Prostate gland (tissue), 2 donors: ENCODE measurements at regions not wholly inside any gene's neighbourhood (a gene's known extent, or its start where the extent isn't known, plus 50 kb on each side); places are given as distances from the start of the nearest gene placed in this dataset.

Source experiments
- DNase-seq: peaks from one replicate; pipeline ENCODE4 v3.0.0-alpha.2; 2019; ENCODE audit warnings: low spot score
- H3K27ac ChIP-seq, 2 donors: fragments of 200-600 bp; sonication (generic); 2 replicates each; pipeline ENCODE4 v1.5.1; 2017 to 2019
- H3K27me3 ChIP-seq: fragments of 200-600 bp; sonication (generic); replicated peaks from 2 replicates; pipeline ENCODE4 v1.5.1; 2019; ENCODE audit not compliant: insufficient read depth
- H3K36me3 ChIP-seq, 2 donors: fragments of 200-600 bp; sonication (generic); 1 replicate in 1 of 2; 2 replicates in 1 of 2; pipeline versions ENCODE4 v1.5.1 to v1.8.1; 2017 to 2019
- H3K4me1 ChIP-seq: fragments of 200-600 bp; sonication (generic); replicated peaks from 2 replicates; pipeline ENCODE4 v1.5.1; 2019
- H3K4me3 ChIP-seq, 2 donors: fragments of 200-600 bp; sonication (generic); 2 replicates each; pipeline ENCODE4 v1.5.1; 2017 to 2019
- H3K9me3 ChIP-seq: fragments of 200-600 bp; sonication (generic); 2 replicates; pipeline ENCODE4 v1.5.1; 2017
- POLR2A ChIP-seq: fragments of 450-650 bp; IDR thresholded peaks from one replicate; pipeline ENCODE4 v1.6.1; 2016; ENCODE audit warnings: antibody characterized with exemption, mild to moderate bottlenecking
- POLR2AphosphoS5 ChIP-seq: sonication (generic); formaldehyde crosslinking; IDR thresholded peaks from one replicate; pipeline ENCODE4 v1.6.1; 2017; ENCODE audit warnings: antibody characterized with exemption
- WGBS: methylation state at CpG from one replicate; pipeline ENCODE4 v1.1.5; 2018; 5-methylcytosine and 5-hydroxymethylcytosine counted together
- intact Hi-C: fragments of 100-400 bp; cut with DNase I; formaldehyde crosslinking; loops from one replicate; pipeline ENCODE4 v1.14.2; 2022
- TF ChIP-seq, protein P1 (sequence below), 4 experiments: fragments of 200-600 bp in 2 of 4; fragments of 450-650 bp in 2 of 4; sonication (generic) in 2 of 4; IDR thresholded peaks; 1 replicate in 3 of 4; 2 replicates in 1 of 4; pipeline ENCODE4 v1.5.1; 2016 to 2019; ENCODE audit warnings: antibody characterized with exemption in 4 of 4, mild to moderate bottlenecking in 2 of 4, moderate library complexity in 2 of 4

DNA sequence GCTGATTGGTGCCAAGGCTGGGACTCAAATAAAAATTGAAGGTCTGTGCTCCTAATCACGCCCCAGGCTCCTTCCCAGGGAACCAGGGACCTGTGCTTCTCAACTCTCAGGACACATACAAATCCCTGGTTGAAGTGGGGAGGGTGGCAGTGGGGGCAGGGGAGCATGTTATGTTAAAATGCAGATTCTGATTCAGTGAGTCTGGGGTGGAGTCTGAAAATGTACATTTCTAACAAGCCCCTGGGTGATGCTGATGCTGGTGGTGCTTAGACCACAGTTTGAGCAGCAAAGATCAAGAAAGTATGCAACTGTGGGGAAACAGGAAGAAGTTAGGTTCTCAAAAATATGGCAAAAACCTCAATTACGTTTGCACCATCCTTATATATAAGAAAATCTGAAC lies 236.5 kb downstream of the MAGEB17 start:
- DNase-seq: no peak
- intact Hi-C loops: no loop called here
- H3K9me3 ChIP-seq: no peaks in the 10 kb centered on the region
- H3K27me3 ChIP-seq: no peaks in the 10 kb centered on the region
- TF ChIP-seq, protein P1, sequence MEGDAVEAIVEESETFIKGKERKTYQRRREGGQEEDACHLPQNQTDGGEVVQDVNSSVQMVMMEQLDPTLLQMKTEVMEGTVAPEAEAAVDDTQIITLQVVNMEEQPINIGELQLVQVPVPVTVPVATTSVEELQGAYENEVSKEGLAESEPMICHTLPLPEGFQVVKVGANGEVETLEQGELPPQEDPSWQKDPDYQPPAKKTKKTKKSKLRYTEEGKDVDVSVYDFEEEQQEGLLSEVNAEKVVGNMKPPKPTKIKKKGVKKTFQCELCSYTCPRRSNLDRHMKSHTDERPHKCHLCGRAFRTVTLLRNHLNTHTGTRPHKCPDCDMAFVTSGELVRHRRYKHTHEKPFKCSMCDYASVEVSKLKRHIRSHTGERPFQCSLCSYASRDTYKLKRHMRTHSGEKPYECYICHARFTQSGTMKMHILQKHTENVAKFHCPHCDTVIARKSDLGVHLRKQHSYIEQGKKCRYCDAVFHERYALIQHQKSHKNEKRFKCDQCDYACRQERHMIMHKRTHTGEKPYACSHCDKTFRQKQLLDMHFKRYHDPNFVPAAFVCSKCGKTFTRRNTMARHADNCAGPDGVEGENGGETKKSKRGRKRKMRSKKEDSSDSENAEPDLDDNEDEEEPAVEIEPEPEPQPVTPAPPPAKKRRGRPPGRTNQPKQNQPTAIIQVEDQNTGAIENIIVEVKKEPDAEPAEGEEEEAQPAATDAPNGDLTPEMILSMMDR (IDR thresholded peaks at IDR 0.05): no peak
- no peak for TF ChIP-seq POLR2A
- no peak for TF ChIP-seq POLR2AphosphoS5
- 81% methylated on average over 2 of the region's 2 CpGs for WGBS
- H3K4me3 ChIP-seq: no peak overlapping the region
- no peak overlapping the region for H3K27ac ChIP-seq
- H3K36me3 ChIP-seq: no peaks in the 10 kb centered on the region
- H3K4me1 ChIP-seq: no peaks in the 10 kb centered on the region

DNA sequence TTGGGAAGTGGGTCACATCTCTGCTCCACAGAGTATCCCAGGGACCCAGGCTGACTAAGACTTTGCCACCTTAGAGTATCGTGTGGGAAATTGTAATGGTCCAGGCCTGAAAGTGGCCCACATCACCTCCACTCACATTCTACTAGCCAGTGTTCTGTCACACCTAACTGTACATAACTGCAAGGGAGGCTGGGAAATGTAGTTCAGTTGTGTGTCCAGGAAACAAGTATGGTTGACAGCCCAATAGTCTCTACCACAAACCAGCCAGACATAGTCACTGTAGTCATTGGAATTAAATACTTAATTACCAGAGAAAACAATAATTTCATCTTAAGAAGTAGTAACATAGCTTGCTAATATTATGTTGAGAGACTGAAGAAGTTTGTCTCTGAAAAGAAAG lies 233.4 kb upstream of the S100G start:
- intact Hi-C loops: no loop called here
- no peaks in the 10 kb centered on the region for H3K27me3 ChIP-seq
- WGBS: 93% methylated on average over 1 of the region's 1 CpG

DNA sequence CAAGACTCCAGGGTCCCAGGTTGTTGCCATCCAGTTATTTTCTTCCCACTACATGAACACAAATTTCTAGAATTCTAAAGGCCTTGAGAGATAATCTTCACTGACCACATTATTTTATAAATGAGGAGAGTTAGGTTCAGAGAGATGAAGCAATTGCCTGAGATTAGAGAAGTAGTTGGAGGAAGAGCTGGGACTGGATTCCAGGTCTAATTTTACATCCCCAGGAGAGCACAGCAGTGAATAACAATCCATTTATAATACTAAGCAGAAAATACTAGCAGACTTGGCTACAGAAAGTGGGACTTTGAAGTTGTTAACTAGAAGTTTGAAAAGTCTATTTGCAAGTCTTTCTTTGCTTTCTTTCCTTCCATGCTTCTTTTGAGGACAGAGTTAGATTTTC lies 231.3 kb upstream of the S100G start:
- intact Hi-C loops: no loop called here
- no peak for TF ChIP-seq POLR2A
- no peak for TF ChIP-seq POLR2AphosphoS5
- TF ChIP-seq, protein P1 (IDR thresholded peaks at IDR 0.05): no peak
- DNase-seq: no peak

More for the DNA sequence above, 233.4 kb upstream of the S100G start:
- Histone ChIP-seq H3K9me3 (no peaks in the 10 kb centered on the region), H3K36me3 (no peaks in the 10 kb centered on the region), H3K4me1 (no peaks in the 10 kb centered on the region), H3K4me3 (no peak overlapping the region), H3K27ac (no peak overlapping the region)
- no peak for TF ChIP-seq POLR2AphosphoS5
- TF ChIP-seq, protein P1 (IDR thresholded peaks at IDR 0.05): no peak
- TF ChIP-seq POLR2A: no peak
- no peak for DNase-seq

DNA sequence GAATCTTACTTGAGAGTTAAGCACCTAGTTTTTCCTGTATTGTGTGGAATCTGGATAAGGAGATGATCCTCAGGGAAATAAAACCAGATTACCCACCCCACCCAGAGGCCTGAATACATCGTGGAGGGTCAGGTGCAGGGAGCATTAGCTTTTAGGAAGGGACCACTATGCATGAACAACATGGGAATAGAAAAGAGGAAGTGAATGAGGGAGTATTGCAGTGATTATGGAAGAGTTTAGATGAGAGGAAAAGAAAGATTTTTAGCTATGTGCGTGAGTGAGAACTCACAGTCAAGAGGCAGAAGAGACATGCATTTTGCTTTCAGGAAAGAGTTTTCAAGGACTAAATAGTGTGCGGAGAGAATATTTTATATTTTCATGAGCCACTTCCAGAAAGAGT lies 222.3 kb upstream of the S100G start:
- 85% methylated on average over 3 of the region's 3 CpGs for WGBS
- Histone ChIP-seq H3K27me3 (no peaks in the 10 kb centered on the region), H3K4me3 (no peak overlapping the region), H3K36me3 (no peaks in the 10 kb centered on the region), H3K27ac (no peak overlapping the region), H3K4me1 (no peaks in the 10 kb centered on the region), H3K9me3 (no peaks in the 10 kb centered on the region)
- DNase-seq: no peak
- intact Hi-C loops: no loop called here
- TF ChIP-seq, protein P1 (IDR thresholded peaks at IDR 0.05): no peak
- TF ChIP-seq POLR2A (no peak), POLR2AphosphoS5 (no peak)

More for the DNA sequence above, 231.3 kb upstream of the S100G start:
- Histone ChIP-seq H3K4me3 (no peak overlapping the region), H3K4me1 (no peaks in the 10 kb centered on the region), H3K9me3 (no peaks in the 10 kb centered on the region), H3K36me3 (no peaks in the 10 kb centered on the region), H3K27ac (no peak overlapping the region), H3K27me3 (no peaks in the 10 kb centered on the region)

DNA sequence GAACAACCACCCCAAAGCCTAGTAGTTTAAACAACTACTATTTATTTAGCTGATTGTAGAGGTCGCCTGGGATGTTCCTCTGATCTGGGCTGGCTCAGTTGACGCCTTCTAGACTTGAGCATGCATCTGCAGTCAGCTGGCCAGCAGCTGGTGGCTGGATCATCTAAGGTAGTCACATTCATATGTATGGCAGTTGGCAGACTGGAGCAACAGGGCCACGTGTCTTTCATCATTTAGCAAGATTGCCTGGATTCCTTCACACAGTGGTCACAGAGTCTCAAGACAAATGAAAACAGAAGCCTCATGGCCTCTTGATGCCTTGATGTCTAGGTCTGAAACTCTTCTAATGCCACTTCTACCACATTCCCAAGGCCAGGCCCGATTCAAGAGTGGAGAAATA lies 220.6 kb upstream of the S100G start:
- intact Hi-C loops: no loop called here
- no peak for DNase-seq

More for the DNA sequence above, 220.6 kb upstream of the S100G start:
- 82% methylated on average over 4 of the region's 4 CpGs for WGBS
- no peaks in the 10 kb centered on the region for H3K27me3 ChIP-seq
- H3K9me3 ChIP-seq: no peaks in the 10 kb centered on the region
- H3K4me1 ChIP-seq: no peaks in the 10 kb centered on the region
- no peaks in the 10 kb centered on the region for H3K36me3 ChIP-seq
- H3K27ac ChIP-seq: no peak overlapping the region
- no peak overlapping the region for H3K4me3 ChIP-seq
- TF ChIP-seq, protein P1 (IDR thresholded peaks at IDR 0.05): no peak
